ENCODE measurements at regions not wholly inside any gene's neighbourhood (a gene's known extent, or its start where the extent isn't known, plus 50 kb on each side); places are given as distances from the start of the nearest gene placed in this dataset.
"Not testable (repeated sequence)": the region's sequence is repeated elsewhere in the genome, so short reads cannot be mapped to it uniquely, and the experiment has no call there.

DNA sequence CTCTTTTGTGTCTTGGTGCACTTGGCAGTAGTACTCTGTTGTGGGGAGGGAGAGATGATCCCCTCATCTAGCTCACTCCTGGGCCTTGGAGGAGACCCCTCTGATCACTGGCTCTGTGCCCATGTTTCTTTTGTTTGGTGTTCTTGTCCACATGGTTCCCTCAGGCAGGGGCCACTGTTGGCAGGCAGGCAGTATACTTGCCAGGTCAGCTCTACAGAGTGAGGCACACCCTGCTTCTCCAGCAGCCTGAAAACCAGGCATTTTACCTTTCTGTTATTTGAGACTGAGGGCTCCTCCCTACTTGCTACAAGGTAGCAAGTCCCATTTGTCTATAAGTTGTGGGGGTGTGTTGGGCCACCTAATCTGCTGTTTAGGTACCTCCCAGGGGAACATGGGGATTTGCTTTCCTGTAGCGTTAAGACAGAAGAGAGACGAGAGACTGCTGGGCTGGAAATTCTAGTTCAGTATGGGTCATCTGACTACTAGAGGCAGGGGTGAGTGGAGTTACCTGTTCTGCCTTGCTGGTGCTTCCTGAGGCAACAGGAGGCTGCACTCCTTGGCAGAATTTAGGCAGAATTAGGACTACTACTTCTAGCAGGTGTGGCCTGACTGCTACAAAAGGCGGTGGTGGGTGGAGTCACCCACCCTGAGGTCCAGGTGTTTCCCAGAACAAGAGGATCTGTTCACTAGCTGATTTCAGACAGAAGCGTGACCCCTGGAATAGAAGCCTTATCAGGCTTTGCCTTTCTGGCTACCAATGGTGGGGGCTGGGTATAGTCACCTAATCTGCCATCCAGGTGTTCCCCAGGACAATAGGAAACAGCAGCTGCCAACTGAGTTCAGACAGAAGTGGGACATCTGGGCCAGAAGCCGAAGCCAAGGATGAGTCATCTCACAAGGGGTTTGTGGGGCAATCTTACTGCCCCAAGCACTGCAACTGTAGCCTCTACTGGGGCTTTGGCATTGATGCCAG, 843.0 kb upstream of the ATXN8OS start:
- DNase-seq: no peak

DNA sequence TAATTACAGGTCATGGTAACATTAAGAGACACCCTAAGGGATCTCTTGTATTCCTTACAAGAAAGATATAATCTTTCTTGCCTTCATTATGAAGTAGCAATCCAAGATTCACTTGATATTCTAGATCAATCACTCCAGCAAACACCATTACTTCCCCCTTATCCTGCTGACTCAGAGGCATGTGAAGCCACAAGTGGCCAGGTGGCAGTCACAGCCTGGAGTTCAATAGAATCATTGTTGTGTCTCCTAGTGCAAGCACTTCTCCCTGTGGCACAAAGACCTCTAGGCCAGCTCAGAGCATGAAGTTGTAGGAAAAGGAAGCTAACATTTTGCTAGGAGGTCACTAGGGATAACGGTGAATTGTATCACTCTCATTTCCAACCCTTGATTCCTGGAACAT, 864.3 kb upstream of the ATXN8OS start:
- DNase-seq: peak; percentile 2 to 6

DNA sequence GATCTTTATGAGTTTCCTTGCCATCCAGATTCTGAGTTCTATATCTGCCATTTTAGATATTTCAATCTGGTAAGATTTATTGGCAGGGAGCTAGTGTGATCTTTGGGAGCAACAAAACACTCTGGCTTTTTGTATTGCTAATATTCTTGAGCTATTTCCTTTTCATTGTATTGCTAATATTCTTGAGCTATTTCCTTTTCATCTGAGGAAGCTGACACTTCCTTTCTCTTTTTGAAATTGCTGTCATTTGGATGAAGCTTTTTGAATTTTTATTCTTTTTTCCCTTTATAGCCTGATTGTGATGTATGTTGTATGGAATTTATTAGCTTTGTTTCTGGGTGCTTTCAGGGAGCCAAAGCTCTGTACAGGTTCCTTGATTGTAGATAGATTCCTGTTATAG, 873.5 kb upstream of the ATXN8OS start:
- no peak for DNase-seq

DNA sequence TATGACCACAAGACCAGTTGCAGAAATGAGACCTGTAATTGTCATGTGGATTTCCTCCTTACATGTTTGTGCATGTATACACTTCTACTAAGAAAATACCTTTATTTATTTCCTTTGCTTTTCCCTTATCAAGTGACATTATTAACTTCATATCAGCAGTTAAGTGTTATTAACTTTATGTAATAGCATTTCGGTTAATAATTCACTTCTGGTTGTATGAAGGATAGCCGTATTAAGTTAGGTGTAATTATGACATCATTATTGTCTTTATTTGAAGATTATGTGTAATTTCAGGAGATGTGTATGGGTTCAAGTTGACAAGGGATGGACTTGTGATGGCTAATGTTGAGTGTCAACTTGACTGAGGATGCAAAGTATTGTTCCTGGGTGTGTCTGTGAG, 881.2 kb upstream of the ATXN8OS start:
- no peak for DNase-seq

DNA sequence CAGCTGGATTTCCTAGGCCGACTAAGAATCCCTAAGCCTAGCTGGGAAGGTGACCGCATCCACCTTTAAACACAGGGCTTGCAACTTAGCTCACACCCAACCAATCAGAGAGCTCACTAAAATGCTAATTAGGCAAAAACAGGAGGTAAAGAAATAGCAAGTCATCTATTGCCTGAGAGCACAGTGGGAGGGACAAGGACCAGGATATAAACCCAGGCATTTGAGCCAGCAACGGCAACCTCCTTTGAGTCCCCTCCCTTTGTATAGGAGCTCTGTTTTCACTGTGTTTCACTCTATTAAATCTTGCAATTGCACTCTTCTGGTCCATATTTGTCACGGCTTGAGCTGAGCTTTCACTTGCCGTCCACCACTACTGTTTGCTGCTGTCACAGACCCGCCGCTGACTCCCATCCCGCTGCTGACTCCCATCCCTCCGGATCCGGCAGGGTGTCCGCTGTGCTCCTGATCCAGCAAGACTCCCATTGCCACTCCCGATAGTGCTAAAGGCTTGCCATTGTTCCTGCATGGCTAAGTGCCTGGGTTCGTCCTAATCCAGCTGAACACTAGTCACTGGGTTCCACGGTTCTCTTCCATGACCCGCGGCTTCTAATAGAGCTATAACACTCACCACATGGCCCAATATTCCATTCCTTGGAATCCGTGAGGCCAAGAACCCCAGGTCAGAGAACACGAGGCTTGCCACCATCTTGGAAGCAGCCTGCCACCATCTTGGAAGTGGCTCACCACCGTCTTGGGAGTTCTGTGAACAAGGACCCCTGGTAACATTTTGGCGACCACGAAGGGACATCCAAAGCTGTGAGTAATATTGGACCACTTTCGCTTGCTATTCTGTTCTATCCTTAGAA, 885.8 kb upstream of the ATXN8OS start:
- not testable (repeated sequence) for DNase-seq

DNA sequence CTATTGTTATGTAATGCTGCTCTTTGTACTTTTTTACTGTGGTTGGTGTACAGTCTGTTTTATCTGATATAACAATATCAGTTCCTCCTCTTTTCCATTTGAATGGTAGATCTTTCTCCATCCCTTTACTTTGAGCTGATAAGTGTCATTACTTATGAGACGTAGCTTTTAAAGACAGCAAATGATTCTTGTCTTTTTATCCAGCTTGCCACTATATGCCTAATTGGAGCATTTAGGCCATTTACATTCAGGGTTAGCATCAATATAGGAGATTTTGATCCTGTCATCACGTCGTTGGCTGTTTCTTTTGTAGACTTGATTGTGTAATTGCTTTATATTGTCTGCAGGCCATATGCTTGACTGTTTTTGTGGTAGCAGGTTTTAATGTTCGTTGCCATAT, 894.2 kb upstream of the ATXN8OS start:
- no peak for DNase-seq

DNA sequence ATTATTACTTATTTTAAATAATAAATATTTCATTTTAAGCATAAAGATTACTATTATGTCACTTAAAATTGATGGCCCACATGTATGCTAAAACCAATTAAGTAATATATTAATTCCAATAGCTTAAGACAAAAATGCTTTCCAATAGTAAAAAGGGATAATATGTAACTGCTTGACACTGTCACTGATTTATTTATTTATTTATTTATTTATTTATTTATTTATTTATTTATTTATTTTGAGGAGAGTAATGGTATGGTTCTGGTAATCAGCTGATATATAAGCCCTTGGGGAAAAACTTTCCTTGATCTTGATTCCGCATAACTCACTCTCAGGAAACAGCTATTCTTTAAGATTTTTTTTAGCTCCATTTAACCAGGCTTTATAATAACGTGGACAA, 903.0 kb upstream of the ATXN8OS start:
- no peak for DNase-seq

DNA sequence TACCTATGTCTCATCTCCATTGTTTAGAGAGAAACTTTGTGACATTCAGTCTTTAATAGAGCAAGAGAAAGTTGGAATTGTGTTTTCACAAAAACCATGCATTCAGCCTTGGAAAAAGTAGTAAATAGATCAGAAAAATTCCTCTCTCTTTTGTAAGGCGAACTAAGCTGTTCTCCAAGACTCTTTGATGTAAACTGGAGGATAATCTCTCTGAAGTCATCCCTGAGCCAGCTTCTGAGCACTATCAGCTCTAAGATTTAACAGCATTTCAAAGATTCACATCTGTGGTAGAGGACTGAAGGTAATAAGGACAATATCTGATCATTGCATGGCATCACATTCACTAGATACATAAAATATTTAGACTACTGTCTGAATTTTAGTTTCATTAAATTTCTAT, 904.6 kb upstream of the ATXN8OS start:
- no peak for DNase-seq

DNA sequence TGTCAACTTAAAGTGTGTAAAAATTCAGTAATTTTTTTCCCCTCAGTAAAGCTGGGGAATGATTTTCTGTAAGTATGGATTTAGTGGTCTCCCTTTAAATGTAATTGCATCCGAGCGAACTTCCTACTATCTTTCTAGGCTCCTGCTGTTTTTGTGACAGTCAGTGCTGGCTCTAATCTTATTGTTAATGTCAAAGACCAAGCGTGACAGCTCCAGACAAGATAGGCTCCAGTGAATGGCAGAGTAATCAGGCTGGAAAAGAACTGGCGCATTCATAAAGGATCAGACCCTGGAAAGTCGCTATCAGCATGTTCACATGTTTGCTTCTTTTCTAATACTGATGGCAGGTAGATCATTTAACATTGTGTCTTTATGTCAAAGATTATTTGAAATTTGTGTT, 908.0 kb upstream of the ATXN8OS start:
- DNase-seq: no peak

DNA sequence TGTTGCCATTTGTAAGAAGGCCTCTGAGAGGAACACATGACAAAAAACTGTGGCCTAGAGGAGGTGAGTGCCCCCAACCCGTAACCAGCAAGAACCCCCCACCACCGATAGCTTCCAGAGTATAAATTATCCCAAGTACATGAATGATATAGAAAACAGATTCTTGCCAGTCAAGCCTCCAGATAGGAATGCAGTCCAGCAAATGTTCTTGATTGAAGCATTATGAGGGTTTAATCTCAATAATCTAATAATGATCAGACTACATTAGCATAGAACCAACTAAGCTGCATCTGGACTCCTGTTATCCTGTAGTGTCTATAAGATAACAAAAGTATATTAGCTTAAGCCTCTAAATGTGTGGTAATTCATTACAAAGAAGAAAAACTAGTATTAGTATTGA, 908.9 kb upstream of the ATXN8OS start:
- DNase-seq: no peak

DNA sequence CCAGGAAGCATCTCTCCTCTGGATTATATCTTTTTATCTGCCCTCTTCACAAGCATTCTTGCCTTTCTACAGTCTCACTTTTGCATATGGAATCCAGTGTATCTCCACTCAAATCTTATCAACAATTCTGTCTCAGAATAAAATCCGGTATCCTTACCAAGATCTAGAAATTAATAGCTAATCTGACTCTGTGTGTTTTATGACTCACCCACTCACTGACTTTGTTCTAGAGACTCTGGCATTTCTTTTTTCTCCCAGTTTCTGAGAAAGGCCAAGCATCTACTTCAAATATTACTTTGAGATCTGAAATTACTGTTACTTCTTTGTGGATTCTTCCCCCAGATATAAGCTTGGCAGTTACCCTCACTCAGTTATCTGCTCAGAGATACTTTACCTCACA, 913.5 kb upstream of the ATXN8OS start:
- no peak for DNase-seq

DNA sequence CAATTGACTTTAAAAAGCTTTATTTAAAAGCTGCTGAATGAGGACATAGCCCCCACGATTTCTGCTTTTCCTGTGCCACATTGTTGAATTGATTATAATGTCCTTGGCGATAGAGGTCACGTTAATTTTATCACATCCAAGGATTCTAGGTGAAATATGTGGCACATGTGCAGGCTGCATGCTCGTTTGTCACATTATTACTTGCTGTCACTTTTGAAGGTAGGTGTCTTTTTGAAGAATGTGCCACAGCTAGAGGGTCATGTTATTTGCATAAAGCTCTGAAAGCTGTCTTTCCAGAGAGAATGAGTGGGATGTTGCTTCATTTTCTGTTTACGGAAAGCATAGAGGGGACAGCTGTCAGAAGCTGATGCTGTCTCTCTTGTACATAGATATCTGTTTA, 927.6 kb upstream of the ATXN8OS start:
- DNase-seq: no peak

DNA sequence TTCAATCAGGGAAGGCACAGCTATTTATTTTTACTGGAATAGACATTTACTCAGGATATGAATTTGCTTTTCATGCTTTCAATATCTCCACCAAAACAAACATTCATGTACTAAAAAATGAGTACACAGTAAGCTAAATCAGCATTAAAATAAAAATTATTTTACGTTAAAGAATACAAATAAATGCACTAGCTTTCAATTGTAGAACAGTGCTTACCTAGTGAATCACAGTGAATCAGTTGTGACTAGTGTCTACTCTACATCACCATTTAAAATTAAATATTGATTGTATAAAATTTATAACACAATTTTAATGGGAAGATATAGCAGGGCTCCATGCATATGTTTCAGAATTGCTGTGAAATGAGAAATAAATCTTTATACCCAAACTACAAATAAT, 929.6 kb upstream of the ATXN8OS start:
- DNase-seq: no peak

DNA sequence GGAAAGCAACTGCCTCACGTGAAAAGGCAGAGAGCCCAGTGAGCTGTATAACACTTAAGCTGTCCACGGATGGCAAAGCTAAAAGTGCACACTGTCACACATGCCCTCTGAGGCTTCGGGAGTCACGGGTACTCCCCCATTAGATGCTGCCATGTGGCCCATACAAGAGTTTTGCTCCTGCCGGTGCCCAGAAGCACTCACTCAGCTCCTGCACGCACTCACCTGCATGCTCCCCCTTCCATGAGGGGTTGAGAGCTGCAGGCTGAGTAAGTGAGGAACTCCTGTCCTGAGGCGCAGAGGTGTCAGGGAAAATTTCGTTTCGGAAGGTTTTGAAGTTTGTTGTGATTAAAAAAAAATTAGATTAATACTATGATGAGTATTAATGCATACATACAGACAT, 939.2 kb upstream of the ATXN8OS start:
- no peak for DNase-seq

DNA sequence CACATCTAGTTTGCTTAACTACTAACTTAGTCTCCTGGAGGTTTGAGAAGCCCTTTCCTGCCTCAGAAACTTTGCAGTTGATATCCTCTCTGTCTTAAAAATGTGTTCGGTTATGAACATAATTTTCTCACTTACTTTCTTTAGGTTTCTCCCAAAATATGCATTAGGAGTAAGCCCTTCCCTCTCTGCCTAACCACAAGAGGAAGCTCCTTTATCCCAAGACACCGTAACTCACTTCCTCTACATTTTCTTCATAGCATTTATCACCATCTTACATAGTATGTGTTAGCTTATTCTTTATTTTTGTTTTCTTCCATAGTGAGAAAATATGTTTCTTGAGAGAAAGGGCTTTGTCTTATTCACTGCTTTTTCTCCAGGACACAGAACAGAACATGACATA, 952.5 kb upstream of the ATXN8OS start:
- DNase-seq: peak; percentile 43 to 45

DNA sequence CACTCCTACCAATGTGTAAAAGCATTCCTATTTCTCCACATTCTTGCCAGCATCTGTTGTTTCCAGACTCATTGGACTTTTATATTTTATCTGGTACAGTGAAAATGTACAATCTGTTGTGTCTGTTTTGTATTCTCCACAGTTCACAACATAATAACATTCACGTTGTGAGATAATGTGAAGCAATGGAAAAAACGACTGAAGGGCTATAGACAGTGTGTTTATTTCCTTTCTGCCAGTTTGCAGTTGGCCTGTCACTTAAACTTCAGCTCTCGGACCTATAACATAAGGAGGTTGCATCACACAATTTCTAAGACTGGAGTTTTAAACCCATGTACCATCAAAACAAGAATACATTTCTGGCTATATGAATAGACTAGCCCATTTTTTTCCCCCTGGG, 965.5 kb upstream of the ATXN8OS start:
- DNase-seq: no peak

DNA sequence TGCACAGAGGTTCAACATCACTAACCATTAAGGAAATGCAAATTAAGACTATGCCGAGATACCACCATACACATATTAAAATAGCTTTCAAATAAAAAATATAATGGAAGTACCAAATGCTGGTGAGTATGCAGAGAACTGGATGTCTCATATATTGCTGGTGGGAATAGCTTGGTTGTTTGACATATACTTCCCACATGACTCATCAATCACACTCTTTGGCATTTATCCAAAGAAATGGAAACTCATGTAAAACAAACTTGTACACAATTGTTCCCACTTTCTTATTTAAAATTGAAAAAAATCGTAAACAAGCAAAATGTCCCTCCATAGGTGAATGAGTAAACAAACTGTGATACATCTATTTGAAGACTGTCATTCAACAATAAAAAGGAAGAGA, 982.6 kb upstream of the ATXN8OS start:
- DNase-seq: no peak

DNA sequence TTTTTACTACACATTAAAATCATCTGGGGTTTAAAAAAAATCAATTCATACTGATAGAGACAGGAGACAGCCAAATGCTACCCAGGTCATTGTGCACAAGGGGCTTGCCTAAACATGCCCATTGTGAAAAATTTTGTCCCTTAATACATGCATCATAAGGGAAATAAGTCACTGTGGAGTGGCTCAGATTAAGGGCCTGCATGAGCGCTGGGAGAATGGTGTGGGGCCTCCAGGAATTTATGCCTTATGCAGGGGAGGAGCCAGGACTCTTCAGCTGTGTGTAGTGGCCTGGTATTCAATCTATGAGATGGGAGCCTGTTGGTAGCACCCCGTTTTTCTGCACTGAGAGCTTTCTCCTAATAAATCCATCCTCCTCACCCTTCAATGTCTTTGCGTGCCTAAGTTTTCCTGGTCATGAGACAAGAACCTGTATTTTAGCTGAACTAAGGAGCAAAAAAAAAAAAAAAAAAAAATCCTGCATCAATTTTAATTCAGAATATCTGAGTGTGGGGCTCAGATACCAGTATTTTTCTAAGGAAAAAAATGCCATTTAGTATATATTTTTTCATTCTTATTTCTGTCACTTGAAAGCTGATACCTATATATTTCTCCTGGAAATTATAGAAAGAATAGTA, 997.6 kb upstream of the ATXN8OS start:
- no peak for DNase-seq

DNA sequence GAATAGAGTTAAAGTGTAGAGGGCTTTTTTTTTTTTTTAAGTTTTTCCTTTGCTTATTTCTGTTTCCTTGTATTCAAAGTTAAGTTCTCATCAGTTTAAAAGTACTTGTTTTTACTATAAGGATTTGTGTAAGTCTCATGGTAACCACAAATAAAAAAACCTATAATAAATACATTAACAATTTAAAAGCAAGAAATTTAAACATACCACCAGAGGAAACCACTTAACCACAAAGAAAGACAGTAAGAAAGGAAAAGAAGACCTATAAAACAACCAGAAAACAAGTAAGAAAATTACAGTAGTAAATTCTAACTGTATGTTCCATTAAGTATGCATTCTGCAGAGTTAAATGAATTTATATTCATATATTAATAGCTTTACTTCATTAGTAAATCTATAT, 999.1 kb upstream of the ATXN8OS start:
- peak in 1 of 2 experiments; percentile 19 for DNase-seq

DNA sequence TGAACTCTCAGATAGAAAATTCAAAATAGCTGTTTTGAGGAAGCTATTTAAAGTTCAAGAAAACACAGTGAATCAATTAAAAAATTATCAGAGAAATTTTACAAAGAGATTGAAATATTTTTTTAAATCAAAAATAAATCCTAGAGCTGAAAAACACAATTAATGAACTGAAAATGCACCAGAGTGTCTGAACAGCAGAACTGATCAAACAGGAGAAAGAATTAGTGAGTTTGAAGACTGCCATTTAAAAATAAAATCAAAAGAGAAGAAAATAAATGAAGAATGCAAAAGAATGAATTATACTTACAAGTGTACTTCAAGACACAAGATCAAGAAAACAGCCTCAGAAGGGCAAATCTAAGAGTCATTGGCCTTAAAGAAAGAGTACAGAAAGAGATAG, 1000.2 kb upstream of the ATXN8OS start:
- DNase-seq: no peak

DNA sequence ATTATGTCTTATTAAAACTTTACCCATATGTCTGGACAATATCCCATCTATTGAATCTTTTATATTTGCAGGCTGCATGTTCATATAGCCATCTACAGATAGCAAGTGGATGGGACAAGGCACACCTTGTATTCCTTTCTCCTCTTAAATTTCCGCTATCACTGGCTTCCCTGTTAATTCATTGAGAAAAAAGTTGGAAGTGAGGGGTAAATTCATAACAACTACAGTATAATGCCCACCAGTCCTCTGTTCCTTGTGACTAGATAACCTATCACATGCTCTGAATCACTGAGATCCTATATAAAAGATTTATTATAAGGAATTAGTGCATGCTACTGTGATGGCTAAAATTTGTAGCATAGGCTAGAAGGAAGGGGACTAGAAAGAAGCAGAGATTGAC, 1005.8 kb upstream of the ATXN8OS start:
- no peak for DNase-seq

DNA sequence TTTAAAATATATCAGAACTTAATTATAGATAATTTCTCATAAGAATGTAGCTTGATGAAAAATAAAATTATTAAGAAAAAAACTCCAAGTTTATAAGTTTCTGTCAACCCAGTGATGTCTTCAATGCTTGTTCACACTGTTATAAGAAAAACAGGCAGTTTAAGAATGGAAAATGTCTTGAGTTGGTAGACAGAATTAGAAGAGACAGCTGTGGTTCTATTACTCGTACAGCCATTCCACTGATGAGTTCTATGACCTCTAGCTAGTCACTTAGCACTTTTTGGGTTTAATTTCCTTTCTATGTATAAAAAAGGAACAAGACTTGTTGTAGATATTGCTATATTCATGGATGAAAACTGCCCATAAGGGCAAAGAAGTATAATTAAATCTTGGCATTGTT, 1013.1 kb upstream of the ATXN8OS start:
- no peak for DNase-seq

DNA sequence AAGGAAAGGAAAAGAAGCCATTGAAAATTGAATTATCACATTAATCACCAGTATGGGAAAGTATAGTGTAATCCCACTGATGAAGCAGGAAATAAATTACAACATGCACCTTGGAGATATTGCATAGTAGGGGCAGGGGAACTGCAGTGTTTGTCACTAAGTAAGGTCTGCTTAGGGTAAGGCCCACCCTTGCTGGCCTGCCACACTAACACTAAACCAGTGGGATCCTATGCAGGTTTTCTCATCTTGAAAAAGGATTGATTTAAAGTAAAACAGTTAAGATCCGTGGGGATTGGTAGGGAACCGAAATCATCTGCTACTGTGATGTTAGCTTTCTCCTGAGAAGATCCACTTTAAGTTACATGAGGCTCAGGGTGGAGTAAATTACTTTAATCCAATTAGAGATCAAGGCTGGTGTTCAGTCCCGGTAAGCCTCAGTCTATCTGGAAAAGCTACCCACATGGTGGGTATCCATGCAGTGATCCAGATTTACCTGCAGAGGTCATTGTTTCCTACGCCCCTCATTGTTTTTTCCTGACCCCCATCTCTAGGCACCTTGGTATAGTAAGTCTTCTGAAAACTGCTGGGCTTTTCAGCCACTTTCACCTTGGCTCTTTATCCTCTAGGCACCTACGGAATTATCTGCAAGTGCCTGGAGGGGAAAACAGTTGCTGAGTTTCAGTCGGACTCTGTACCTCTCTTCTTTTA, 1014.9 kb upstream of the ATXN8OS start:
- no peak for DNase-seq
